ENCODE measurements at regions not wholly inside any gene's neighbourhood (a gene's known extent, or its start where the extent isn't known, plus 50 kb on each side); places are given as distances from the start of the nearest gene placed in this dataset.

DNA sequence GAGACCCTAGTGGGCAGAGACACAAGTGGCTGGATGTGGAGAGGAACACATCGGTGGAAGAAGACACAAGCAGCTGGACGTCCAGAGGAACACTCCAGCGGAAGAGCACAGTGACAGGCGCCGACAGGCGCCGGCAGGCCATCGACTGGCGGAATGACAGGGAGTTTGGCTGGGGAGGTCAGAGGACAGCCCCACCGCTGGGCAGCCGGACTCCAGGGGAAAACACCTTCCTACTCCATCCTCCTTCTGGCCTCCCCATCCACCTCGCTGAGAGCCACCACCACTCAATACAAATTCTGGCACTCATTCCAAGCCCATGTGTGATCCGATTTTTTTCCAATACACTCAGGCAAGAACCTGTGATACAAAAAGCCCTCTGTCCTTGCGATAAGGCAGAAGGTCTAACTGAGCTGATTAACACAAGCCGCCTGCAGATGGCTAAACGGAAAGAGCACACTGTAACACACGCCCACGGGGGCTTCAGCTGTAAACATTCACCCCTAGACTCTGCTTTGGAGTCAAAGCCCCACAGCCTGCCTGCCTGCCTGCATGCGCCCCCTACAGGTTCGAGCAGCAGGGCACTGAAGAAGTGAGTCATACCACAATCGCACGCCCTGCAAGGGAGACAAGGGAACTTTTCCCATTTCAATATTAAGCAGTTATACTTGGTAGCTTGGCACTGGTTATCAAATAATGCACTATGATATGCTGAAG lies 50.2 kb upstream of the LRP1B start:
- no peak for TF ChIP-seq POLR2A (IDR thresholded peaks at IDR 0.05)
- no peak for TF ChIP-seq CTCF (IDR thresholded peaks at IDR 0.05)
- TF ChIP-seq EP300 (IDR thresholded peaks at IDR 0.05): no peak
- no peak for TF ChIP-seq POLR2AphosphoS5 (IDR thresholded peaks at IDR 0.05)
